ENCODE measurements at regions not wholly inside any gene's neighbourhood (a gene's known extent, or its start where the extent isn't known, plus 50 kb on each side); places are given as distances from the start of the nearest gene placed in this dataset.
"Not testable (repeated sequence)": the region's sequence is repeated elsewhere in the genome, so short reads cannot be mapped to it uniquely, and the experiment has no call there.

DNA sequence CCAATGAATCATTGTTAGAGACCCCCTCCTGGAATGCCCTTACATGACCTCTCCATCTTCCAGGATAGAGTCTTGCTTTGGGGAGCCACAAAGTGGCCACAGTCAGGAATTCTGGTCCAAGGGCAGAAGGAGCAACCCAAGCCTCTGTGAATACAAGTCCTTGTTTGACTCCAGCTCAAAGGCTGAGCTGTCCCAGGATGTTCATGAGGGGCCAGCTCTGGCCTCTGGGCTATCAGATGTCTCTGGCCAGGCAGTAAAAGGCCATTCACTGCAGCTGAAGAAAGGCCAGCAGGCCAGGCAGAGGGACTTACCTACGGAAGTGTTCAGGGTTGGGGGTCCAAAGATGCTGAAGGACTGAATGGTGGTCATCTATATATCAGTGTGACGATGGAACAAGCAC, 98.3 kb upstream of the IPO9 start:
- DNase-seq (ENCODE audit: low read depth in 1 of 2, low spot score in 1 of 2) = no peak
- H3K4me3 ChIP-seq (replicated peaks; ENCODE audit: insufficient read depth, low read length) = no peak overlapping the region
- TF ChIP-seq GABPA (IDR thresholded peaks at IDR 0.05; ENCODE audit: low read depth) = no peak
- H3K27me3 ChIP-seq (ENCODE audit: insufficient read depth, poor library complexity, severe bottlenecking) = no peaks in the 10 kb centered on the region
- no peak overlapping the region for H3K27ac ChIP-seq (replicated peaks)

DNA sequence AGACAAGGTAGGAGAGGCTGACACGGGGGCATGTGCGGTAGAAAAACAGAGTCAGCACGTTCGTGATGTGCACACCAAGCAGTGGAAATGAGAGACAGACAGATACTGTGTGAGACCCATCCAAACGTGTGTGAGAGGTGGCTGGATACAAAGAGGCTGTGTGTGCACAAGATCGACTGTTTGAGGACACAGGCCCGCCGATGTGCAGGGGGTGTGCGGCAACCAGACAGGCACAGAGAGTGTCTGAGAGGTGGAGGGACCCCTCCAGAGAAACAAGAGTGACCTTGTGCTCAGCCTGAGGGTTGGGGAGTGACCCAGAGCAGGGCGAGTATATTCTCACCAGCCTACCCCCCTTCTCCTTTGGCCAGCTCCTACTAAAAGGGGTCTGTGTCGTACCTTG, 97.8 kb upstream of the IPO9 start:
- Histone ChIP-seq H3K27ac (replicated peaks) (no peak overlapping the region), H3K27me3 (ENCODE audit: insufficient read depth, poor library complexity, severe bottlenecking) (no peaks in the 10 kb centered on the region), H3K4me3 (replicated peaks; ENCODE audit: insufficient read depth, low read length) (no peak overlapping the region)
- no peak for TF ChIP-seq GABPA (IDR thresholded peaks at IDR 0.05; ENCODE audit: low read depth)
- TF ChIP-seq, protein P1, sequence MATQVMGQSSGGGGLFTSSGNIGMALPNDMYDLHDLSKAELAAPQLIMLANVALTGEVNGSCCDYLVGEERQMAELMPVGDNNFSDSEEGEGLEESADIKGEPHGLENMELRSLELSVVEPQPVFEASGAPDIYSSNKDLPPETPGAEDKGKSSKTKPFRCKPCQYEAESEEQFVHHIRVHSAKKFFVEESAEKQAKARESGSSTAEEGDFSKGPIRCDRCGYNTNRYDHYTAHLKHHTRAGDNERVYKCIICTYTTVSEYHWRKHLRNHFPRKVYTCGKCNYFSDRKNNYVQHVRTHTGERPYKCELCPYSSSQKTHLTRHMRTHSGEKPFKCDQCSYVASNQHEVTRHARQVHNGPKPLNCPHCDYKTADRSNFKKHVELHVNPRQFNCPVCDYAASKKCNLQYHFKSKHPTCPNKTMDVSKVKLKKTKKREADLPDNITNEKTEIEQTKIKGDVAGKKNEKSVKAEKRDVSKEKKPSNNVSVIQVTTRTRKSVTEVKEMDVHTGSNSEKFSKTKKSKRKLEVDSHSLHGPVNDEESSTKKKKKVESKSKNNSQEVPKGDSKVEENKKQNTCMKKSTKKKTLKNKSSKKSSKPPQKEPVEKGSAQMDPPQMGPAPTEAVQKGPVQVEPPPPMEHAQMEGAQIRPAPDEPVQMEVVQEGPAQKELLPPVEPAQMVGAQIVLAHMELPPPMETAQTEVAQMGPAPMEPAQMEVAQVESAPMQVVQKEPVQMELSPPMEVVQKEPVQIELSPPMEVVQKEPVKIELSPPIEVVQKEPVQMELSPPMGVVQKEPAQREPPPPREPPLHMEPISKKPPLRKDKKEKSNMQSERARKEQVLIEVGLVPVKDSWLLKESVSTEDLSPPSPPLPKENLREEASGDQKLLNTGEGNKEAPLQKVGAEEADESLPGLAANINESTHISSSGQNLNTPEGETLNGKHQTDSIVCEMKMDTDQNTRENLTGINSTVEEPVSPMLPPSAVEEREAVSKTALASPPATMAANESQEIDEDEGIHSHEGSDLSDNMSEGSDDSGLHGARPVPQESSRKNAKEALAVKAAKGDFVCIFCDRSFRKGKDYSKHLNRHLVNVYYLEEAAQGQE (IDR thresholded peaks at IDR 0.05; ENCODE audit: insufficient replicate concordance, low read depth) = no peak
- TF ChIP-seq, protein P2, sequence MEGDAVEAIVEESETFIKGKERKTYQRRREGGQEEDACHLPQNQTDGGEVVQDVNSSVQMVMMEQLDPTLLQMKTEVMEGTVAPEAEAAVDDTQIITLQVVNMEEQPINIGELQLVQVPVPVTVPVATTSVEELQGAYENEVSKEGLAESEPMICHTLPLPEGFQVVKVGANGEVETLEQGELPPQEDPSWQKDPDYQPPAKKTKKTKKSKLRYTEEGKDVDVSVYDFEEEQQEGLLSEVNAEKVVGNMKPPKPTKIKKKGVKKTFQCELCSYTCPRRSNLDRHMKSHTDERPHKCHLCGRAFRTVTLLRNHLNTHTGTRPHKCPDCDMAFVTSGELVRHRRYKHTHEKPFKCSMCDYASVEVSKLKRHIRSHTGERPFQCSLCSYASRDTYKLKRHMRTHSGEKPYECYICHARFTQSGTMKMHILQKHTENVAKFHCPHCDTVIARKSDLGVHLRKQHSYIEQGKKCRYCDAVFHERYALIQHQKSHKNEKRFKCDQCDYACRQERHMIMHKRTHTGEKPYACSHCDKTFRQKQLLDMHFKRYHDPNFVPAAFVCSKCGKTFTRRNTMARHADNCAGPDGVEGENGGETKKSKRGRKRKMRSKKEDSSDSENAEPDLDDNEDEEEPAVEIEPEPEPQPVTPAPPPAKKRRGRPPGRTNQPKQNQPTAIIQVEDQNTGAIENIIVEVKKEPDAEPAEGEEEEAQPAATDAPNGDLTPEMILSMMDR (IDR thresholded peaks at IDR 0.05; ENCODE audit: insufficient read depth, low read length) = no peak
- no peak for TF ChIP-seq POLR2AphosphoS5 (IDR thresholded peaks at IDR 0.05; ENCODE audit: low read depth)
- TF ChIP-seq SPI1 (IDR thresholded peaks at IDR 0.05; ENCODE audit: borderline replicate concordance, low read depth) = no peak
- no peak for DNase-seq (ENCODE audit: low read depth in 1 of 2, low spot score in 1 of 2)

DNA sequence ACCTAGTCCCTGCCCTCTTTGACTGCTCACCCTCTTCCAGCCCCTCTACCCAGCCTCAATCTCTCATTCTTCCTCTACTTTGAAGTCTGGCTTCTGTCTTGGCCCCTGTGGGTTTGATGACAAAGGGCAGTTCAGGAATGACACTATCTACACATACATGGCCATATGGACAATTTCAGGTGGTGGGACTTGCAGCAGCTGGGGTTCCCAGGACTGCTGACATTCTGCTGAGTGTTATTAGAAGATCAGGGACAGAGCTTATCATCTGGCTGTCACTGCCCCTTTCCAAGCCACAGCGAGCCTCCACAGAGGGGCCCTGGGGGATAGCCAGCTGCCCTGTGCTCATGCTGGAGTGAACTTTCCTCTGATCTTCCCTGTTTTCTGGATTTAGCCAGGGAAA, 97.4 kb upstream of the IPO9 start:
- no peak for DNase-seq (ENCODE audit: low read depth in 1 of 2, low spot score in 1 of 2)
- Histone ChIP-seq H3K4me3 (replicated peaks; ENCODE audit: insufficient read depth, low read length) (no peak overlapping the region), H3K27ac (replicated peaks) (no peak overlapping the region), H3K27me3 (ENCODE audit: insufficient read depth, poor library complexity, severe bottlenecking) (no peaks in the 10 kb centered on the region)
- TF ChIP-seq, protein P1 (IDR thresholded peaks at IDR 0.05; ENCODE audit: insufficient replicate concordance, low read depth) = no peak
- TF ChIP-seq SPI1 (IDR thresholded peaks at IDR 0.05; ENCODE audit: borderline replicate concordance, low read depth) (no peak), GABPA (IDR thresholded peaks at IDR 0.05; ENCODE audit: low read depth) (no peak), POLR2AphosphoS5 (IDR thresholded peaks at IDR 0.05; ENCODE audit: low read depth) (no peak)
- TF ChIP-seq, protein P2 (IDR thresholded peaks at IDR 0.05; ENCODE audit: insufficient read depth, low read length) = no peak

DNA sequence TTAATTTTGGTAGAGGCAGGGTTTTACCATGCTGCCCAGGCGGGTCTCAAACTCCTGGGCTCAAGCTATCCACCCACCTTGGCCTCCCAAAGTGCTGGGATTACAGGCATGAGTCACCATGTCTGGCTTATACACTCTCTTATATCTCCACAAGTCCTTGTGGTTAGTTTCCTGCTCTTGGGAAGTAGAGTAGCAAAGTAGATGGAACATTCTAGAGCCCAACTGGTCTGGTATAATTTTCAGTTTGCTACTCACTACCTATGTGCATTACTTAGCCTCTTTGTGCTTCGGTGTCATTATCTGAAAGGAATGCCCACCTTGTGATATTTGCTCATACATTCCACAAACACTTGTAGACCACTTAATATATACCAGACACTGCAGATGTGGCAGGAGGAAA, 96.6 kb upstream of the IPO9 start:
- Histone ChIP-seq H3K27me3 (ENCODE audit: insufficient read depth, poor library complexity, severe bottlenecking) (no peaks in the 10 kb centered on the region), H3K27ac (replicated peaks) (no peak overlapping the region), H3K4me3 (replicated peaks; ENCODE audit: insufficient read depth, low read length) (no peak overlapping the region)
- TF ChIP-seq, protein P1 (IDR thresholded peaks at IDR 0.05; ENCODE audit: insufficient replicate concordance, low read depth) = no peak
- TF ChIP-seq GABPA (IDR thresholded peaks at IDR 0.05; ENCODE audit: low read depth) = no peak
- TF ChIP-seq SPI1 (IDR thresholded peaks at IDR 0.05; ENCODE audit: borderline replicate concordance, low read depth) = no peak
- no peak for TF ChIP-seq POLR2AphosphoS5 (IDR thresholded peaks at IDR 0.05; ENCODE audit: low read depth)
- TF ChIP-seq, protein P2 (IDR thresholded peaks at IDR 0.05; ENCODE audit: insufficient read depth, low read length) = no peak
- DNase-seq (ENCODE audit: low read depth in 1 of 2, low spot score in 1 of 2) = no peak

DNA sequence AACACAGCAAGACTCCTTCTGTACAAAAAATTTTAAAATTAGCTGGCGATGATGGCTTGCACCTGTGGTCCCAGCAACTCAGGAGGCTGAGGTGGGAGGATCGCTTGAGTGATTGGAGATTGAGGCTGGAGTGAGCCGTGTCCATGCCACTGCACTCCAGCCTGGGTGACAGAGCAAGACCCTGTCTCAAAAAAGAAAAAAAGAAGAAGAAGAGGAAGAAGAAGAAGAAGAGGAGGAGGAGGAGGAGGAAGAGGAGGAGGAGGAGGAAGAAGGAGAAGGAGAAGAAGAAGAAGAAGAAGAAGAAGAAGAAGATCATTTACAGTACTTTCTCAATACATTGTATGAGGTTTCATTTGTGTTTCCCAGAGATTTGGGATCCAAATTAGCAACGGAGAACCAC, 94.7 kb upstream of the IPO9 start:
- H3K27ac ChIP-seq (replicated peaks); H3K4me3 ChIP-seq (replicated peaks; ENCODE audit: insufficient read depth, low read length); DNase-seq (ENCODE audit: low read depth in 1 of 2, low spot score in 1 of 2): not testable (repeated sequence)
- peaks cover 13% of the 10 kb centered on the region for H3K27me3 ChIP-seq (ENCODE audit: insufficient read depth, poor library complexity, severe bottlenecking)

Data from HL-60 (cell line).